Gastrocnemius medialis (tissue), 4 donors: ENCODE measurements at regions not wholly inside any gene's neighbourhood (a gene's known extent, or its start where the extent isn't known, plus 50 kb on each side); places are given as distances from the start of the nearest gene placed in this dataset.

Source experiments
- ATAC-seq, 2 donors: fragments of 150-250 bp; one replicate each; pipeline ENCODE4 v1.9.1; 2016
- DNase-seq, 2 donors: peaks; one replicate each; pipeline ENCODE4 v3.0.0-alpha.2; 2019
- H3K27ac ChIP-seq, 4 donors: fragments of 200-600 bp; sonication (generic); 1 replicate in 1 of 4; 2 replicates in 3 of 4; pipeline ENCODE4 v1.5.1; 2016 to 2018; ENCODE audit warnings: mild to moderate bottlenecking in 2 of 4, moderate library complexity in 1 of 4
- H3K27me3 ChIP-seq, 3 donors: fragments of 200-600 bp; sonication (generic) in 2 of 3; 1 replicate in 1 of 3; 2 replicates in 2 of 3; pipeline versions ENCODE4 v1.5.1 to v1.6.0; 2016 to 2019; ENCODE audit warnings: mild to moderate bottlenecking in 1 of 3, moderate library complexity in 1 of 3
- H3K36me3 ChIP-seq, 2 donors: fragments of 200-600 bp; sonication (generic) in 1 of 2; one replicate each; pipeline ENCODE4 v1.5.1; 2017 to 2018
- H3K4me1 ChIP-seq, 2 donors: fragments of 200-600 bp; sonication (generic) in 1 of 2; one replicate each; pipeline ENCODE4 v1.5.1; 2016 to 2017; ENCODE audit warnings: mild to moderate bottlenecking in 2 of 2
- H3K4me3 ChIP-seq, 4 donors: fragments of 200-600 bp; sonication (generic) in 3 of 4; 1 replicate in 1 of 4; 2 replicates in 3 of 4; pipeline ENCODE4 v1.5.1; 2016 to 2019; ENCODE audit warnings: mild to moderate bottlenecking in 2 of 4
- H3K9me3 ChIP-seq, 3 donors: fragments of 200-600 bp; sonication (generic) in 2 of 3; 1 replicate in 1 of 3; 2 replicates in 2 of 3; pipeline ENCODE4 v1.5.1; 2016 to 2019
- POLR2A ChIP-seq, 2 donors: fragments of 450-650 bp; IDR thresholded peaks; one replicate each; pipeline ENCODE4 v1.6.1; 2017; ENCODE audit warnings: antibody characterized with exemption in 2 of 2, mild to moderate bottlenecking in 2 of 2, moderate library complexity in 2 of 2
- in situ Hi-C, 4 donors: fragments of 200-750 bp; cut with MboI; loops; one replicate each; pipeline versions ENCODE4 v1.15.0 to v1.8.0; 2017; ENCODE audit warnings: low sequenced_read_pairs in 4 of 4
- intact Hi-C: fragments of 100-400 bp; cut with DNase I; formaldehyde crosslinking; loops from one replicate; pipeline ENCODE4 v1.15.1; 2023; ENCODE audit warnings: low total_unique reads
- TF ChIP-seq, protein P1 (sequence below), 5 experiments: fragments of 450-650 bp in 3 of 5; fragments of 200-600 bp in 2 of 5; sonication (generic) in 2 of 5; IDR thresholded peaks in 4 of 5; conservative IDR thresholded peaks in 1 of 5; 1 replicate in 4 of 5; 2 replicates in 1 of 5; pipeline ENCODE4 v1.5.1; 2016 to 2019; ENCODE audit warnings: antibody characterized with exemption in 5 of 5, mild to moderate bottlenecking in 3 of 5, moderate library complexity in 3 of 5

DNA sequence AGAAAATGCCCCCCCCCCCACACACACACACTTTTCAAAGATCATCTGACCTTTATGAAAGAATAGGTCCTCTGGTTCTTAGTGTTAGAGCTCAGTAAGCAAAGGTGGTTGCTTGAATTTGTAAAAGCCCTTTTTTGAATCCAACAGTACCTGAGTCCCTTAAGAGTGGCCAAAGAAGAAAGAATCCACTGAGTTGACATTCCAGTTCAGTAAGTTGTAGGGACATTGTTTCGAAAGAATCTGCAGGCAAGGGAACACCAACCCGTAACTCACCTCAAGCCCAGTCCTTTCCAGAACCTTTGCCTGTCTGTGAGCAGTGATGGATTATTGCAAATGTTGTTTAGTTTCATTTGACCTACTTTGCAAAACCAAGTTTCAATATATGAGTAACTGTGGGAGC, 64.2 kb upstream of the MAP3K4 start:
- no peaks in the 10 kb centered on the region for H3K36me3 ChIP-seq
- H3K27me3 ChIP-seq: peaks cover 0 to 19% (median 4%) of the 10 kb centered on the region in 3 donors
- in situ Hi-C loops (loop anchor here in 2 of 4 donors (5.0 kb wide), 1 partner anchor 445 kb away; no protein-coding TSS in a partner anchor), intact Hi-C loops (no loop called here)
- H3K4me3 ChIP-seq: no peak overlapping the region
- H3K27ac ChIP-seq: no peak overlapping the region
- ATAC-seq (no peak), DNase-seq (no peak)
- H3K9me3 ChIP-seq: no peaks in the 10 kb centered on the region
- peaks cover 0 to 6% of the 10 kb centered on the region in 2 donors for H3K4me1 ChIP-seq
- TF ChIP-seq POLR2A (IDR thresholded peaks at IDR 0.05): no peak
- TF ChIP-seq, protein P1, sequence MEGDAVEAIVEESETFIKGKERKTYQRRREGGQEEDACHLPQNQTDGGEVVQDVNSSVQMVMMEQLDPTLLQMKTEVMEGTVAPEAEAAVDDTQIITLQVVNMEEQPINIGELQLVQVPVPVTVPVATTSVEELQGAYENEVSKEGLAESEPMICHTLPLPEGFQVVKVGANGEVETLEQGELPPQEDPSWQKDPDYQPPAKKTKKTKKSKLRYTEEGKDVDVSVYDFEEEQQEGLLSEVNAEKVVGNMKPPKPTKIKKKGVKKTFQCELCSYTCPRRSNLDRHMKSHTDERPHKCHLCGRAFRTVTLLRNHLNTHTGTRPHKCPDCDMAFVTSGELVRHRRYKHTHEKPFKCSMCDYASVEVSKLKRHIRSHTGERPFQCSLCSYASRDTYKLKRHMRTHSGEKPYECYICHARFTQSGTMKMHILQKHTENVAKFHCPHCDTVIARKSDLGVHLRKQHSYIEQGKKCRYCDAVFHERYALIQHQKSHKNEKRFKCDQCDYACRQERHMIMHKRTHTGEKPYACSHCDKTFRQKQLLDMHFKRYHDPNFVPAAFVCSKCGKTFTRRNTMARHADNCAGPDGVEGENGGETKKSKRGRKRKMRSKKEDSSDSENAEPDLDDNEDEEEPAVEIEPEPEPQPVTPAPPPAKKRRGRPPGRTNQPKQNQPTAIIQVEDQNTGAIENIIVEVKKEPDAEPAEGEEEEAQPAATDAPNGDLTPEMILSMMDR (IDR thresholded peaks at IDR 0.05 in 4 of 5, conservative IDR thresholded peaks at IDR 0.05 in 1 of 5): no peak

DNA sequence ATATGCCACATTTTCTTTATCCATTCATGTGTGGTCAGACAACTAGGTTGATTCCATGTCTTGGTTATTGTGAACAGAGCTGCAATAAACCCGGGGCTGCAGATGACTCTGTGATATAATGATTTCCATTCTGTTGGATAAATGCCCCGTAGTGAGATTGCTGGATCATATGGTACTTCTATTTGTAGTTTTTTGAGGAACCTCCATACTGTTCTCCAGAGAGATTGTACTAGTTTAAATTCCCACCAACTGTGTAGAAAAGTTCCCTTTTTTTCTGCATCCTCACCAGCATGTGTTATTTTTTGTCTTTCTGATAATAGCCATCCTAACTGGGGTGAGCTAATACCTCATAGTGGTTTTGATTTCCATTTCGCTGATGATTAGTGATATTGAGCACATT, 62.2 kb upstream of the MAP3K4 start:
- no peak for ATAC-seq
- peaks cover 0 to 19% (median 4%) of the 10 kb centered on the region in 3 donors for H3K27me3 ChIP-seq
- TF ChIP-seq, protein P1 (IDR thresholded peaks at IDR 0.05 in 4 of 5, conservative IDR thresholded peaks at IDR 0.05 in 1 of 5): no peak
- TF ChIP-seq POLR2A (IDR thresholded peaks at IDR 0.05): no peak
- no peak overlapping the region for H3K27ac ChIP-seq
- peaks cover 0 to 6% of the 10 kb centered on the region in 2 donors for H3K4me1 ChIP-seq
- intact Hi-C loops (no loop called here), in situ Hi-C loops (loop anchor here in 2 of 4 donors (5.0 kb wide), 1 partner anchor 443 kb away; no protein-coding TSS in a partner anchor)
- DNase-seq: no peak
- H3K36me3 ChIP-seq: no peaks in the 10 kb centered on the region
- H3K4me3 ChIP-seq: no peak overlapping the region
- no peaks in the 10 kb centered on the region for H3K9me3 ChIP-seq

DNA sequence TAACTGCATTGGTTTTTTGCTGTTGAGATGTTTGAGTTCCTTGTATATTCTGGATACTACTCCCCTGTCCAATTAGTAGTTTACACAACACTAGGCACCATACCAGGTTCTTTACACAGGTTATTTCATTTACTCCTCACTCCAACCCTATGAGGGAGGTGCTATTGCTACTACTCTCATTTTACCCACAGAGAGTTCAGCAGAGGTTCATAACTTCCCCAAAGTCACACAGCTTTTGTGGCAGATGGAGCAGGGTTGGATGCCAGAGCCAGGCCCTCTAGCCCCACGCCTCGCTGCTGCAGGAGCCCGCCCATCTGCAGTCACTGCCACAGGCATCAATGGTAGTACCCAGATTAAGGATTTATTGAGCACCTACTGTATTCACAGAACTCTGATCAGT, 61.7 kb upstream of the MAP3K4 start:
- in situ Hi-C loops: loop anchor here (5.0 kb wide), 1 partner anchor 442 kb away; no protein-coding TSS in a partner anchor

DNA sequence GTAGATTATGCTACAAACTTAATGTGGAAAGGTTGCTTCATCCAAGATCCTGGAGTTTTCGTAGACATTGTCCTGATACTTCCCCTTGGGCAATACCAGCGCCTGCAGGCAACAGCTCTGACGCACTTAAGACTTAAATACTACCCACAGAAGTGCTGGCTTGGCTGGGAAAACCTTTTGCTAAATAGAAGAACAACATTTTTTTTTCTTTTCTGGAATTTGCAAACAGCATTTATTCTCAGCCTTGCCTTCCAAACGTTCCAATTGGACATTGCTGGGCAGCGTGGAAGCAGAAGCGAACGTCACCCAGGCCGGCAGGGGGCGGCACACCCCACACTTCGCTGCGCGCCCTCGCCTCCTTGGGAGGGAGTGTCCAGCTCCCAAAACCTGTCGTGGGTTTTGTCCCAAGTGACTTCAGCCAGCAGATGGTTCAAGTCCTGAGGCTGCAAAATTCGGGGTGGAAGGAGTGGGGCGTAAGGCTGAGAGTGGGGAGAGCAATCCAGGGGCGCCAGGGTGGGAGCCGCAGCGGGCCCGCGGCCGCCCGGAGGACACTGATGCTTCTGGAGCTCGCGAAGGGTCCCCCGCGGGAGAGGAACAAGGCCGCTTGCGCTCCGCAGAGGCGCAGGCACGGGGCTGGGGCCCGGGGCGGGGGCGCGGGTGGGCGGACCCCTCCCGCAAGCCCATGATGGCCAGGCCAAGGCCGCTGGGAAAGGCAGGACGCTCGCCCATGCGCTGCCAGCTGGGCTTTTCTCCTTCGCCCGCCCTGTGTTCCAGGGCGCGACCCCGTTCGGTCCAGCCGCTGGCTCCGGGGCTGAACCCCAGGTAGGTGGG, 60.8 kb upstream of the MAP3K4 start:
- TF ChIP-seq POLR2A (IDR thresholded peaks at IDR 0.05): no peak
- TF ChIP-seq, protein P1 (IDR thresholded peaks at IDR 0.05 in 4 of 5, conservative IDR thresholded peaks at IDR 0.05 in 1 of 5): peak; percentile 70 to 91 (median 83)
- Histone ChIP-seq H3K27ac (no peak overlapping the region), H3K4me1 (peaks cover 0 to 6% of the 10 kb centered on the region in 2 donors), H3K27me3 (peaks cover 0 to 19% (median 4%) of the 10 kb centered on the region in 3 donors), H3K9me3 (no peaks in the 10 kb centered on the region), H3K36me3 (no peaks in the 10 kb centered on the region), H3K4me3 (peak overlapping the region; percentile 43 to 64 (median 49))
- intact Hi-C loops: loop anchor here (1.0 to 2.0 kb wide), 2 partner anchors 62 to 444 kb away; no protein-coding TSS in a partner anchor
- in situ Hi-C loops: loop anchor here in 2 of 4 donors (5.0 kb wide), 1 partner anchor 442 kb away; no protein-coding TSS in a partner anchor
- DNase-seq (peak; percentile 26 to 28), ATAC-seq (peak; percentile 77 to 82)

More for the DNA sequence above, 61.7 kb upstream of the MAP3K4 start:
- ATAC-seq (no peak), DNase-seq (no peak)
- Histone ChIP-seq H3K27ac (no peak overlapping the region), H3K4me3 (no peak overlapping the region), H3K4me1 (peaks cover 0 to 6% of the 10 kb centered on the region in 2 donors), H3K9me3 (no peaks in the 10 kb centered on the region), H3K27me3 (peaks cover 0 to 19% (median 4%) of the 10 kb centered on the region in 3 donors), H3K36me3 (no peaks in the 10 kb centered on the region)
- intact Hi-C loops: loop anchor here (1.0 to 2.0 kb wide), 2 partner anchors 63 to 444 kb away; no protein-coding TSS in a partner anchor
- TF ChIP-seq, protein P1 (IDR thresholded peaks at IDR 0.05 in 4 of 5, conservative IDR thresholded peaks at IDR 0.05 in 1 of 5): no peak
- TF ChIP-seq POLR2A (IDR thresholded peaks at IDR 0.05): no peak
